Fibroblast of villous mesenchyme (primary cell): ENCODE measurements at regions not wholly inside any gene's neighbourhood (a gene's known extent, or its start where the extent isn't known, plus 50 kb on each side); places are given as distances from the start of the nearest gene placed in this dataset.

Experiments used
- DNase-seq: peaks from one replicate; pipeline ENCODE4 v3.0.0-alpha.2; 2010; ENCODE audit warnings: low read depth
- H3K4me3 ChIP-seq: 2 replicates; pipeline ENCODE4 v1.5.1; 2011; ENCODE audit warnings: low read depth, mild to moderate bottlenecking, low read length
- TF ChIP-seq, protein P1 (sequence below): IDR thresholded peaks from 2 replicates; pipeline ENCODE4 v1.5.1; 2012; ENCODE audit warnings: low read depth, mild to moderate bottlenecking, low read length; ENCODE audit not compliant: insufficient read depth

DNA sequence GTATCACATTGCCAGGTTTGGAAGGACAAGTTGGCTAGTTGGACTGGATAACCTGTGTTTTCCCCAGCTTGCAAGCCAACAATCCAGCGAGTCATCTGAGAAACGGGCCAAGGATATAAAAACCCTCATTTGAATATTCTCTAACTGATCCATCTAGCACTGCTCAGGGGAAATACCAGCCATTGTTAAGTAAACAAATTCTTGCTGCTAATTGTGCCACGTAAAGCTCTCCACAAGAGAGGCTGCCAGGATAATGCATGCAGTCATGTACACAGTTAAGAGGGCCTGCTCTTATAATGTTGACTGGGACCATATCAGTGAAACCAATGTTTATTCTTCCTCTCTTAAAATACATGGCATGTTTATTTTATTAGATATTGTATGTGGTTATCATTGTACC is 663.2 kb upstream of the SGCG start:
- TF ChIP-seq, protein P1, sequence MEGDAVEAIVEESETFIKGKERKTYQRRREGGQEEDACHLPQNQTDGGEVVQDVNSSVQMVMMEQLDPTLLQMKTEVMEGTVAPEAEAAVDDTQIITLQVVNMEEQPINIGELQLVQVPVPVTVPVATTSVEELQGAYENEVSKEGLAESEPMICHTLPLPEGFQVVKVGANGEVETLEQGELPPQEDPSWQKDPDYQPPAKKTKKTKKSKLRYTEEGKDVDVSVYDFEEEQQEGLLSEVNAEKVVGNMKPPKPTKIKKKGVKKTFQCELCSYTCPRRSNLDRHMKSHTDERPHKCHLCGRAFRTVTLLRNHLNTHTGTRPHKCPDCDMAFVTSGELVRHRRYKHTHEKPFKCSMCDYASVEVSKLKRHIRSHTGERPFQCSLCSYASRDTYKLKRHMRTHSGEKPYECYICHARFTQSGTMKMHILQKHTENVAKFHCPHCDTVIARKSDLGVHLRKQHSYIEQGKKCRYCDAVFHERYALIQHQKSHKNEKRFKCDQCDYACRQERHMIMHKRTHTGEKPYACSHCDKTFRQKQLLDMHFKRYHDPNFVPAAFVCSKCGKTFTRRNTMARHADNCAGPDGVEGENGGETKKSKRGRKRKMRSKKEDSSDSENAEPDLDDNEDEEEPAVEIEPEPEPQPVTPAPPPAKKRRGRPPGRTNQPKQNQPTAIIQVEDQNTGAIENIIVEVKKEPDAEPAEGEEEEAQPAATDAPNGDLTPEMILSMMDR, result no peak
- DNase-seq, result peak; percentile 39
- no peak overlapping the region for H3K4me3 ChIP-seq

DNA sequence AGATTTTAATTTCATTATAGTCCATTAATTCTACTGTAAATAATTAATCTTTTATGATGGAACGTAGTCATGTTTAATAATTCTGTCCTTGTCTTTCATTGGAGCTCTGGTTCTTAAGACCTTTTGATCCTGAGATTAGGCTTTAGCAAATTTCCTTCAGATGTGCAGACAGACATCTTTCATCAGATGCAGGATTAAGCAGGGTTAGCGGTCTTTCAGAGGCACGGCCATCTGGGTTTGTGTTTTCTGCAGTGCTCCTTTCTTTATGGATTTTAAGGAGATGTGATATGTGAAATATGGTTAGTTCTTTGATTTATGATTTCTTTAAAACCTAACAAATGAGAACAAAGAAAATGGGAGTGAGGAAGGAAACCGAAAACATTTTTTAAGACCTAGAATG is 643.9 kb upstream of the SGCG start:
- H3K4me3 ChIP-seq, result no peak overlapping the region
- no peak for DNase-seq
- TF ChIP-seq, protein P1, result no peak

DNA sequence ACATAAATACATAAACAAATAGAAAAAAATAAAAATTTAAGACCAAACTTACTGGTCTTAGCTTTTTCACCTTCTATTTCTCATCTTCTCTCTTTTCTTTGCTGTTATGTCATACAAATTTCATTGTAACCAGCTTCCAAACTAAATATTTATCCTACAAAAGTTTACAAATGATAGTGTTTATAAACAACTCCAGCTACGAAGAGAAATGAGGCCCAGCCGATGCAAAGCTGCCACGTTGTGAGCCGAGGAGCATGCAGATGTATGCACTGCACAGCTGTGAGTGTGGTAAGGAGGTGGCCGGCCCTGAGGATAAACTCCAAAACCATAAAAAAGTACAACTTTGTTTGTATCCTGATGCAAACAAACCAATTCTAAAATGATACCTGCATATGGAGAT is 642.4 kb upstream of the SGCG start:
- no peak overlapping the region for H3K4me3 ChIP-seq
- peak; percentile 36 for DNase-seq
- TF ChIP-seq, protein P1, result no peak

DNA sequence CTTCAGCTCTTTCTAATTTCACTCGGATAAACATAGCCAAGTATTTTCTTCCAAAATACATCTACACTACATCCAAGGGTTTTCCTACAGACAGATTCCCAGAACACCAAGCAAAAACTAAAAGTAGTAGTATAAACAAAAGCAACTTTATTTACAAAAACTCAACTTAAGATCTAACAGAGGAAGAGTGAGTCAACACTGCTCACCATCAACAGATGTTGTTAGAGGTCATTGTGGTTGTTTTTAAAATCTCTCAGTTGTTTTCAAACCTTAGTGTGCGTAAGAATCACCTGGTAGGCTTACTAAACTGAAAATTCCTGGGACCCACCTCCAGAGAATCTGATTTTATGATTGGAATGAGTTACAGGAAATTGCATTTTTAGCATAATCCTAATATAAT is 631.7 kb upstream of the SGCG start:
- peak; percentile 69 for DNase-seq
- TF ChIP-seq, protein P1, result no peak
- no peak overlapping the region for H3K4me3 ChIP-seq

DNA sequence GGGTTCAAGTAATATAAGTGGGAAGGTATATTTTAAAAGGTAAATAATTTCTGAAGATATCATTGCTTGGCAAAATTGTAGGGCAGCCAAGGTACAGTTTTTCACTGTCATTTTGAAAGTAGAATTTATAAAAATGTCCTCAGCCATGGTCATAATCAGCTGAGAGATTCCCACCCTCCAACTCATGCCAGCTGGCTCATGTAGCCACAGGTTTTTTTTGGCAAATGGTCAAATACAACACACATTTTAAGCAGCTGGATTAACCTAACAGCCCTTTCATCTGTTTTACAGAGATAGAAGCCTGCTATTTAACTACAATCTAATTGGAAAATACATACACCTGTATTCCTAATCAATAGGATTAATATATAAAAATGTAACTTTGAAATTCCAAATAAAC is 619.2 kb upstream of the SGCG start:
- no peak overlapping the region for H3K4me3 ChIP-seq
- TF ChIP-seq, protein P1, result no peak
- no peak for DNase-seq

DNA sequence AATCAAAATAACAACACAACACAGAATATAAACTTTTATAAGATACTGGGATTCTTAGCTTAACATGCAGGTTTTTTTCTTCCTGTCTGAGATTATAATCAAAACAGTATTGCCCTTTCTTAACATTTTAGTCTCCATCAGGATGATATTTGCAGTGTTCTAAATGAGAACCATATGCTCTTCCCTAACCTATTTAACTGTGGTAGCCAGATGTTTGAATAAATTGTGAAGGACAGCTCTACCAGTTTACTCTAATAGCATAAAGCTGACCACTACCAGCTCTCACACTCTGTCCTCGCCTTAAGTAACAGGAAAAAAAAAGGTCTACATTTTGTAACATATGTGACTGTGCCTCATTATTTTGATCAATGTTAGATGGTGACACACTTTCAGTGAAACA is 618.7 kb upstream of the SGCG start:
- TF ChIP-seq, protein P1, result no peak
- no peak overlapping the region for H3K4me3 ChIP-seq
- DNase-seq, result no peak

DNA sequence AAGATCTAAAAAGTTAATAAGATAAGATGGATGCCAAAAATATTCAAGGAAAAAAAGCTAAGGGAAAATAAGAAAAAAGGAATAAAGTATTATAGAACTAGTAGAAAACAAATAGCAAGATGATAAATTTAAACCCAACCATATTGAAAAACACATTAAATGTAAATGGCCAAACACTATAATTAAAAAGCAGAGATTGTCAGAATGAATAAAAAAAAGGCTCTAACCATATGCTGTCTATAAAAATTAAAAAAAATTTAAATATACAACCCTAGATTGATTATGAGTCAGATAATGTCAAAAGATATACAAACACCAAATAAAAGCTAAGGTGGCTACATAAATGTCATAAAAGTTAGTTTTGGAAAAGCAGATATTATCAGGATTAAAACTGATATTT is 617.5 kb upstream of the SGCG start:
- no peak overlapping the region for H3K4me3 ChIP-seq
- TF ChIP-seq, protein P1, result no peak
- no peak for DNase-seq
